K562 (cell line): ENCODE measurements at regions not wholly inside any gene's neighbourhood (a gene's known extent, or its start where the extent isn't known, plus 50 kb on each side); places are given as distances from the start of the nearest gene placed in this dataset.

Source experiments
- ATAC-seq: fragments of 200-7000 bp; cut with Tn5 transposase; 3 replicates; pipeline ENCODE4 v1.9.1; 2020; ENCODE audit warnings: moderate library complexity
- BruUV-seq: library from RNA; stranded (reverse); fragments of 400-500 nt; replicated peaks from 2 replicates; lab custom pipeline; 2021; lab: Mats Ljungman, UMichigan
- CTCF ChIA-PET: fragments of 300-600 bp; formaldehyde crosslinking; extraction: SDS; loops from one replicate; lab custom pipeline; 2021; ENCODE audit warnings: low intra/inter-chr PET ratio; lab: Yijun Ruan, JAX
- POLR2A ChIA-PET: fragments of 300-600, 350-650 bp; sonication (Branson Sonifier 250); formaldehyde crosslinking; extraction: SDS; loops from one replicate; lab custom pipeline; 2021; ENCODE audit warnings: antibody characterized with exemption, inconsistent platforms; lab: Yijun Ruan, JAX
- DNase-seq, 4 experiments: peaks; one replicate each; pipeline versions ENCODE4 v3.0.0 to v3.0.0-alpha.2; 2011 to 2018; ENCODE audit warnings: low spot score in 3 of 4, mixed read lengths in 3 of 4; ENCODE audit errors: extremely low read depth in 1 of 4
- FAIRE-seq: peaks from 2 replicates; lab custom pipeline; 2011; peaks lifted over from hg19 to GRCh38; lab: Jason Lieb, UNC
- H2AFZ ChIP-seq: 2 replicates; pipeline ENCODE4 v1.6.0; 2011; ENCODE audit warnings: low read depth, low read length, control low read depth, inconsistent platforms
- H3K27ac ChIP-seq: fragments of 200-600 bp; 3 replicates; pipeline ENCODE4 v1.8.0; 2011; ENCODE audit warnings: low read depth, mild to moderate bottlenecking, control low read depth, inconsistent platforms, low read length, moderate library complexity, mixed read lengths; ENCODE audit errors: extremely low read depth
- H3K27me3 ChIP-seq, 2 experiments: fragments of 300-600 bp in 1 of 2; 2 replicates in 1 of 2; 3 replicates in 1 of 2; pipeline versions ENCODE4 v1.6.0 to v1.8.0; 2011; ENCODE audit warnings: inconsistent platforms in 2 of 2, low read length in 2 of 2, mild to moderate bottlenecking in 1 of 2, mixed read lengths in 1 of 2, moderate library complexity in 1 of 2; ENCODE audit not compliant: control insufficient read depth in 2 of 2, insufficient read depth in 2 of 2
- H3K36me3 ChIP-seq: fragments of 300-600 bp; 3 replicates; pipeline ENCODE4 v1.8.0; 2011; ENCODE audit warnings: mild to moderate bottlenecking, low read length, inconsistent platforms; ENCODE audit not compliant: control insufficient read depth, insufficient read depth
- H3K4me1 ChIP-seq, 2 experiments: fragments of 200-600 bp in 1 of 2; replicated peaks in 1 of 2; 2 replicates in 1 of 2; 3 replicates in 1 of 2; pipeline versions ENCODE4 v1.5.1 to v1.8.0; 2011; ENCODE audit warnings: inconsistent platforms in 2 of 2, low read length in 2 of 2, mild to moderate bottlenecking in 1 of 2, mixed read lengths in 1 of 2, moderate library complexity in 1 of 2; ENCODE audit not compliant: control insufficient read depth in 2 of 2, insufficient read depth in 2 of 2
- H3K4me2 ChIP-seq: 2 replicates; pipeline ENCODE4 v1.6.1; 2011; ENCODE audit warnings: low read length, control low read depth, inconsistent platforms, mixed read lengths; ENCODE audit not compliant: insufficient read depth
- H3K4me3 ChIP-seq: fragments of 200-600 bp; sonication (generic), shearing (Covaris generic); 2 replicates; pipeline ENCODE4 v1.5.1; 2016; ENCODE audit warnings: control low read depth, inconsistent platforms
- H3K79me2 ChIP-seq: fragments of 200-600 bp; 3 replicates; pipeline ENCODE4 v1.8.0; 2011; ENCODE audit warnings: low read length, inconsistent platforms; ENCODE audit not compliant: control insufficient read depth, insufficient read depth
- H3K9ac ChIP-seq, 2 experiments: 2 replicates each; pipeline versions ENCODE4 v1.6.0 to v1.6.1; 2011; ENCODE audit warnings: low read depth in 2 of 2, low read length in 2 of 2, control low read depth in 1 of 2, inconsistent platforms in 1 of 2, mild to moderate bottlenecking in 1 of 2, mixed read lengths in 1 of 2; ENCODE audit not compliant: insufficient read depth in 1 of 2
- H3K9me1 ChIP-seq: one replicate; pipeline ENCODE4 v1.6.0; 2011; ENCODE audit warnings: inconsistent platforms, mild to moderate bottlenecking, low read length, moderate library complexity; ENCODE audit not compliant: control insufficient read depth, insufficient read depth
- H3K9me3 ChIP-seq: replicated peaks from 2 replicates; pipeline ENCODE4 v1.5.1; 2011; ENCODE audit warnings: low read depth, low read length, inconsistent platforms; ENCODE audit not compliant: control insufficient read depth, insufficient read depth
- H4K20me1 ChIP-seq: replicated peaks from 2 replicates; pipeline ENCODE4 v1.6.1; 2011; ENCODE audit warnings: low read length, inconsistent platforms, mixed read lengths; ENCODE audit not compliant: control insufficient read depth, insufficient read depth
- ETS2 ChIP-seq: IDR thresholded peaks from 2 replicates; pipeline ENCODE4 v1.6.1; 2016; ENCODE audit warnings: borderline replicate concordance, missing genetic modification characterization, mild to moderate bottlenecking, moderate library complexity, missing compliant biosample characterization; ENCODE audit not compliant: poor library complexity, severe bottlenecking
- HOMEZ ChIP-seq: fragments of 250-450 bp; sonication (Bioruptor Pico); IDR thresholded peaks from 2 replicates; pipeline ENCODE4 v1.4.0; 2020; ENCODE audit warnings: mild to moderate bottlenecking, moderate library complexity
- MITF ChIP-seq: IDR thresholded peaks from 2 replicates; pipeline ENCODE4 v1.6.1; 2014; ENCODE audit warnings: antibody characterized with exemption
- MTA1 ChIP-seq: fragments of 450-650 bp; IDR thresholded peaks from 2 replicates; pipeline ENCODE4 v1.6.1; 2017; ENCODE audit warnings: borderline replicate concordance
- NR0B1 ChIP-seq: fragments of 450-650 bp; IDR thresholded peaks from one replicate; pipeline ENCODE4 v1.6.1; 2018; ENCODE audit warnings: mild to moderate bottlenecking, moderate library complexity; ENCODE audit not compliant: partially characterized antibody
- NR4A1 ChIP-seq, 2 experiments: fragments of 250-450 bp in 1 of 2; fragments of 450-650 bp in 1 of 2; sonication (Bioruptor Pico) in 1 of 2; IDR thresholded peaks; 2 replicates each; pipeline versions ENCODE4 v1.4.0 to v1.6.1; 2016 to 2020; ENCODE audit warnings: mild to moderate bottlenecking in 2 of 2, missing compliant biosample characterization in 1 of 2, missing genetic modification characterization in 1 of 2, moderate library complexity in 1 of 2
- POLR2H ChIP-seq: IDR thresholded peaks from 2 replicates; pipeline ENCODE4 v1.6.1; 2016; ENCODE audit warnings: missing genetic modification characterization, low read depth, mild to moderate bottlenecking, control low read depth, missing compliant biosample characterization, moderate library complexity
- RAD21 ChIP-seq, 2 experiments: fragments of 250-450 bp in 1 of 2; fragments of 450-650 bp in 1 of 2; sonication (Bioruptor Pico) in 1 of 2; formaldehyde crosslinking in 1 of 2; IDR thresholded peaks in 1 of 2; conservative IDR thresholded peaks in 1 of 2; 2 replicates each; pipeline versions ENCODE4 v1.4.0 to v1.8.0; 2020 to 2022; ENCODE audit warnings: mild to moderate bottlenecking in 2 of 2, moderate library complexity in 1 of 2
- SIRT6 ChIP-seq: IDR thresholded peaks from one replicate; pipeline ENCODE4 v1.6.1; 2012; ENCODE audit warnings: low read depth, mild to moderate bottlenecking, control low read depth, inconsistent platforms, low read length, moderate library complexity
- ZBTB34 ChIP-seq: fragments of 250-450 bp; sonication (Bioruptor Pico); IDR thresholded peaks from 2 replicates; pipeline ENCODE4 v1.8.0; 2021; ENCODE audit warnings: mild to moderate bottlenecking, moderate library complexity
- ZNF586 ChIP-seq: fragments of 450-650 bp; formaldehyde crosslinking; conservative IDR thresholded peaks from 2 replicates; pipeline ENCODE4 v1.4.0; 2020; ENCODE audit warnings: mild to moderate bottlenecking, moderate library complexity
- WGBS: fragments of 100-300 bp; shearing (Covaris generic); methylation state at CpG from one replicate; pipeline ENCODE4 v1.1.6; 2016; ENCODE audit warnings: low coverage, mixed read lengths; ENCODE audit not compliant: insufficient coverage; ENCODE audit errors: missing lambda C conversion rate; 5-methylcytosine and 5-hydroxymethylcytosine counted together
- in situ Hi-C: fragments of 300-500 bp; cut with MboI; formaldehyde crosslinking; loops from 4 replicates; pipeline ENCODE4 v1.15.0; 2018; ENCODE audit warnings: inconsistent platforms, mixed read lengths
- intact Hi-C: fragments of 100-400 bp; cut with micrococcal nuclease; formaldehyde crosslinking; loops from 2 replicates; pipeline ENCODE4 v1.14.2; 2022

- ChIA-PET POLR2A (no interaction called here), CTCF (no interaction called here)
- intact Hi-C loops = no loop called here
- FAIRE-seq (no peak), ATAC-seq (no peak), DNase-seq (no peak)
- H3K4me1 ChIP-seq = no peaks in the 10 kb centered on the region
- no peak overlapping the region for H3K9ac ChIP-seq
- 4% methylated on average over 2 of the region's 2 CpGs for WGBS
- H3K27ac ChIP-seq = no peak overlapping the region
- in situ Hi-C loops = no loop called here
- H3K36me3 ChIP-seq = no peaks in the 10 kb centered on the region
- H3K4me2 ChIP-seq = no peak overlapping the region
- no peak overlapping the region for H2AFZ ChIP-seq
- H4K20me1 ChIP-seq = no peaks in the 10 kb centered on the region
- no TSS peak for BruUV-seq
- no peaks in the 10 kb centered on the region for H3K9me3 ChIP-seq
- H3K9me1 ChIP-seq = no peaks in the 10 kb centered on the region
- no peaks in the 10 kb centered on the region for H3K79me2 ChIP-seq
- H3K4me3 ChIP-seq = no peak overlapping the region
- no peaks in the 10 kb centered on the region for H3K27me3 ChIP-seq
- TF ChIP-seq SIRT6 (no peak), NR0B1 (no peak), ZBTB34 (CRISPR knock-in tag) (no peak), ETS2 (tag) (no peak), POLR2H (tag) (no peak), NR4A1 (CRISPR knock-in tag; IDR thresholded peaks at IDR 0.05) (no peak), NR4A1 (tag; IDR thresholded peaks at IDR 0.05) (no peak), HOMEZ (CRISPR knock-in tag) (no peak), ZNF586 (CRISPR knock-in tag) (no peak), MTA1 (no peak), MITF (no peak), RAD21 (CRISPR knock-in tag; conservative IDR thresholded peaks at IDR 0.05 in 1 of 2, IDR thresholded peaks at IDR 0.05 in 1 of 2) (no peak)
These were observed 110.5 kb downstream of the KDR start for GRCh38 chr4:55014876-55015275.
